ENCODE measurements at regions not wholly inside any gene's neighbourhood (a gene's known extent, or its start where the extent isn't known, plus 50 kb on each side); places are given as distances from the start of the nearest gene placed in this dataset.
"Not testable (repeated sequence)": the region's sequence is repeated elsewhere in the genome, so short reads cannot be mapped to it uniquely, and the experiment has no call there.

GRCh38 chr7:112977244-112977955 is 109.2 kb downstream of the GPR85 start:
- TF ChIP-seq CTCF, POLR2A (IDR thresholded peaks at IDR 0.05): not testable (repeated sequence)

All from esophagus squamous epithelium (tissue), 4 donors.